Sciatic nerve (tissue), 2 donors: ENCODE measurements at regions not wholly inside any gene's neighbourhood (a gene's known extent, or its start where the extent isn't known, plus 50 kb on each side); places are given as distances from the start of the nearest gene placed in this dataset.

ENCODE experiments used
- ATAC-seq: fragments of 200-7000 bp; cut with Tn5 transposase; one replicate; pipeline ENCODE4 v1.9.1; 2020; ENCODE audit warnings: mild to moderate bottlenecking, moderate library complexity
- DNase-seq: peaks from one replicate; pipeline ENCODE4 v3.0.0-alpha.2; 2020; ENCODE audit warnings: low spot score
- intact Hi-C: fragments of 100-400 bp; cut with DNase I; formaldehyde crosslinking; loops from one replicate; pipeline ENCODE4 v1.14.2; 2022
- donor health status: DM: no; HTN: no; CAD: no.
- donor health status: DM: no; HTN: no; CAD: no.

DNA sequence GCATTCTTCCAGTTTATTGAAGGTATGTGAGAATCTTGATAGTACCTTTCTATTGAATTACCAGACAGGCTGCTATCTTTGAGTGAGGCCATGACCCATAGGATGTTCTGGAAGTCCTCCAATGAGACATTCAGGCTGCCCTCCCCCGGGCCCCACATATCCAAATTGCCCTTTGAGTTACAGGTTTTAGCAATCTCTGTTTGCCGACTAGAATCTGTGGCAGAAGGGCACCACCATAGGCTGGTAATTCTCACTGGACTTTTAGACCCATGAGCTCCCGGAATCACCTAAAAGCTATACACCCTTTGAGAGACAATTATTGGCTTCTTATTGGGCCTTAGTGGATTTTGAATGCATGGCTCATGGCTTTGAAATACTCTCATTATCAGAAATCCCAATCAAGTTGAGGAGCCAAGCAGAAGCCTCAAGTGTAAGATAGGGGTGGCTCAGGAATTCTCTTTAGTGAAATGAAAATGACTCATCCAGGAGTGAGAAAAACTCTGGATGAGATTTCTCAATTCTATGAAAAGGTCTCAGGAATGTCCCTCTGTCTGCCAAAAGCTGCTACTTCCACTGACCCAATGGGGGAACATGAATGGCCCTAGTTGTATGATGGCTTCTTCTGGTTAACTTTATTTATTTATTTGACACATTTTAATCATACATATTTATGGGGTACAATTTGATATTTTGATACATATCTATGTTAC is 172.1 kb upstream of the CSNK1A1L start:
- DNase-seq (no peak), ATAC-seq (no peak)
- intact Hi-C loops: no loop called here

DNA sequence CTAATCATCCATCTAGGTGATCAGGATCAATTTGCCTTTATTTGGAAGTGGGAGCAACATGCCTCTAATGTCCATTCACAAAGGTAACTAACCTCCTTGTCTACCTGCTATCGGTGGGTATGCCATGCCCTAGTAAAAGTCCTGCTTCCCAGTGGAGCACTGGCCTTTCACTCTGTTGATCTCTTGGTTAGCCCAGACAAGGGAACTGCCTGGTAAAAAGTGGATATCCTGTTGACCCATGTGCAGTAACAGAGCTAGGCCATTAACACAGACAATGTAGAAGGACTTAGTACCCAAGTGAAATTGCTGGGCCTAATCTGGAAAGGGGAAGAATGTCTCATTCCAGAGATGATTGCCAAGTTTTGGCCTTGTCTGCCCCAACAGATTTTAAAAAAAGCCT is 171.5 kb upstream of the CSNK1A1L start:
- ATAC-seq: no peak

DNA sequence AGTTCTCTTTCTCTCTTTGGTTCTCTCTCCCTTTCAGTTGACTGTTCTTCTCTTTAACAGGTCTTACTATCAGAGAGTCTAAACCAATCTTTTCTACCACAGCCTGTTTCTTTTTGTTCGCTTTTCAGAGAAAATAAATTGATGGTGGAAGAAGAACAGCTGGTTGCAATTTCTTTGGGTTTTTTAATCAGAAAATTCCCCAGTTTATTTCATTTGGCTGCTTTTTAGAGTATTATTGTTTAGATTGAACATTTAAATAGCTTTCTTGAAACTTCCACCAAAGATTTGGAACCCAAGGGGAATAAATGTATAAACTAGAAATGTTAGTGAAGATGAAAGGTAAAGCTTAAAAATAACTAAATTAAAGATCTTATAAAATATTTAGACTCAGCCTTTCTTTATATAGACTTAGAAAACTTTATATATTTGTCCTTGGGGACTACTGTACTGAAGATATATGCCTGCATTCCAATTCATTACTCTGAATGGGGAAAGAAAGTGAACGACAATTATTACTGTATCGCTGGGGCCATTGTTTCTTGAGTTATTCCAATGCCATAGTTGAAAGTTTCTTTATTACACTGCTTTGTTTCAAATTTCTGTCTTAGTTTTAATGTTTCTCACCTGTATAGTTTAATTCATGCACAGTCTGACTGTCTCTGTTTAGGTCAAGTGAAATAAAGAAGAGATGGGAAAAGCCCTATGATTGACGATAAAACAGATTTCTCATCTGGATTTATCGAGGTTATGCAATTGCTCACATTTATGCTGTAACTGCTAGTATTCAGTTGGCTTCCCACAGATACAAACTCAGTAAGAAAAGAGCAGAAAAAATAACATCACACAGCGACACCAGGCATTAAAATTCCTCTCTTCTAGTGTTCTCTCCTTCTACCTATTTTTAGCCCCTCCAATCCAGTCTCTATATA is 169.4 kb upstream of the CSNK1A1L start:
- DNase-seq (no peak), ATAC-seq (no peak)
- intact Hi-C loops: no loop called here

More for the DNA sequence above, 171.5 kb upstream of the CSNK1A1L start:
- no peak for DNase-seq
- intact Hi-C loops: no loop called here

DNA sequence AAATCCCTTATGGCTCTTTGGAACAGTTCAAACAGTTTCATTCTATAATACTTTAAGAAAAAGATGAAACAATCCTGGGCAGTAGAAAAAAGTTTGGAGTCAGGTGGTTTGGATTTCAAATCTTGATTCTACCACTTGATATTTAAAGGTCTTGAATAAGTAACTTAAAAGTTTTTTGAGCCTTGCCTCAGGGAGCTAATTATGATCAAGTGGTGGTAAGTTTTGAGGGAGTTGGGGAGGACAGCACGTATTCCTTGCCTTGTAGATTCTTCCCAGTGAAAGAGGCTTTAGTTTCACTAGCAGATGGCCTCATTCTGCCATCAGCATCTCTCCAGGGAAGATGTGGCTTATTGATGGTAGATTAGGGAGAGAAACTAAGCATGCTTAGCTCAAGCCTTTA is 168.4 kb upstream of the CSNK1A1L start:
- intact Hi-C loops: no loop called here
- DNase-seq (no peak), ATAC-seq (no peak)

DNA sequence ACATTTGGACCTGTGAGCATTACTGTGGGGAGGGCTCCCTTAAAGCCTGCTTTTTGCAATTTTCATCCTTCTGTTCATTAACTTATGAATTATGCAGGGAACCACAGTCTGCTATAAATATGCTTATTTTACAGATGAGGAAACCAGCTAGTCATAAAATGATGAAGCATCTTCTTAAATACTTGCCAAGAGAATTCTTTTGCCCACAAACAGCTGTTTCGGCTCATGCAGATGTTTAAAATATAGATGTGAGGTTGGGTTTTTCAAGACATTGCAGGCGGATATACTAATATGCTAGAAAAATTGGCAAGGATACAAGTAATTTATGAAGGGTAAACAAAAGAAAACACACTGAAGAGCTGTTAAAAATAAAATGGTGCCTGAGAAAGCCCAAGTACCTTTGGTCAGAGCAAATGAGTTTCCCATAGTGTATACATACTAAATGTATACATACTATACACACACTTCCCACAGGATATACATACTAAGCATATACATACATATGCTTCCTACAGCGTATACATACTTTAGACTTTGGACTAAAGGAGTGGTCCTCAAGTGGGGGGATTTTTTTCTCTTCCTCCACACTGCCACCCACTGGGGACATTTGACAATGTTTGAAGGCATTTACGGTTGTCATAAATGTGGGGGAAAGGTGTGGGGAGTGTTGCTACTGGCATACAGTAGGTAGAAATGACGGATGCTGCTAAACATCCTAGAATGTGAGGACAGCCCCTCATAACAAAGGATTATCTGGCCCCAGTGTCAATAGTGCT is 164.9 kb upstream of the CSNK1A1L start:
- DNase-seq (no peak), ATAC-seq (no peak)
- intact Hi-C loops: no loop called here

DNA sequence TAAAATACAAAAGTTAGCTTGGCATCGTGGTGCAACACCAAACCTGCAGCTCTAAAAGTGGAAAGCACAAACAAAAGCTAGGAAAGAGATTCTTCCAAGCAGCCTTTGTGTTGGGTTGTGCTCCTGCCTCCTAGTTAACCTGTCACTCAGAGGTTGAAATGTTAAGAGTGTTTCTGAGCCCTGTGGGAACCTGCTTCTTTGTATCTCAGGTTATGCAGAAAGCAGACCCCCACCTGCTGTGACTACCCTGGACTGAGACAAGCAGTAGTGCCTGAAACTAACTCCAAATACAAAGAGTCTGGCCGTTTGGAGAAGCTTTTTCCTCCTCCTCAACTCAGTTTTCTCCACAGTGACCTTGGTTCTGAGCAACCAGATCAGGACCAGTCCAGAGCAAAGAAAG is 158.4 kb upstream of the CSNK1A1L start:
- ATAC-seq (no peak), DNase-seq (no peak)
- intact Hi-C loops: no loop called here

DNA sequence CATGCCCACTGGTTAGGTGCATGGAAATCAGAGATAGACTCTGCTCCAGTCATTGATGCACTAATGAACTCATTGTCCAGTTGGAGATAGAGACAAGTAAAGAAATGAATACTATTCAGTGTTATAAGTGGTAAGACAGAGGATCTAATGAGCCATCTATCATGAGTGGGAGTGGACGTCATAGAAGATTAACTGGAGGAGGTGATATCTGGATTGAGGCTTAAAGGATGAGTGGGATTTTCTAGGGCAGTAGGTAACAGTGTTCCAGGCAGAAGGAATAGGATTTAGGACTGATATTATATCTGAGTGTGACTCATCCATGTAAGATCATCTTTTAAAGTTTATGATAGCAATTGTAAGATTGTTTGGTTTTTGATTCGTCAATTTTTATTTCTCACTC is 152.2 kb upstream of the CSNK1A1L start:
- intact Hi-C loops: no loop called here

DNA sequence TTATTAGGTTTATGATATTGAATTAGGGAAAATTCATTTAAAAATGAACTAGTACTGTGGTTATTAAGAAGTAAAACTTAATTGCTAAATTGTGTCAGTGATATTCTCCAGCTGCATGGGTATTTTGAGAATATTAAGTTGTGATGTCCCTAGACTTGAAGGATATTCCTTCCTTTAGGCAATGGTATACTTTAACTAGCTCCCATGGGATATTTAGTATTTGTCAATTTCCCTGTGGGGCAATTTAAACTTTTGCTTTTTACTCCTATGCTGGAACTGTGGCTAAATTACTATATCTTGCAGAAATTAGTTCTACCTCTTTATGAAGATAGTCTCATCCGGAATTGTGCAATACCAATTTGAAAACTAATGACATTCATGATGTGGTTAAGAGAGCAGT is 151.6 kb upstream of the CSNK1A1L start:
- DNase-seq: no peak
- intact Hi-C loops: no loop called here
- no peak for ATAC-seq

More for the DNA sequence above, 152.2 kb upstream of the CSNK1A1L start:
- ATAC-seq (no peak), DNase-seq (no peak)

DNA sequence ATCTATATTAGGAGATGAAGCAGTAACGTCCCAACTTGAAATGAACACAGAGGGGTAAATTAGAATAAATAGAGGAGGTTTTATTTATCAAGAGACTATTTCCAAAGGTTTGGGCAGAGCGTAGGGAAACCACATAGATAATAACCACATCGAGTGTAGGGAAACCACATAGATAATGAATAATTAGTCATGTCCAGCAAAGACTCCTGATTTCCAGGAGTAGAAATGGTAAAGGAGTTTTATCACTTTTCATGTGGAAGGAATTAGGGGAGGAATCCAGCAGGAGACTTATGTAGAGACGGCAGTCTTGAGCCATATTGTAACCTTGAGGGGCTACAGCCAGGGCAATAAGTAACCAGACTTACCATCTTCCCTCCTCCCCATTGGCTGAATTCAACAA is 136.3 kb upstream of the CSNK1A1L start:
- intact Hi-C loops: no loop called here
- DNase-seq (no peak), ATAC-seq (no peak)

DNA sequence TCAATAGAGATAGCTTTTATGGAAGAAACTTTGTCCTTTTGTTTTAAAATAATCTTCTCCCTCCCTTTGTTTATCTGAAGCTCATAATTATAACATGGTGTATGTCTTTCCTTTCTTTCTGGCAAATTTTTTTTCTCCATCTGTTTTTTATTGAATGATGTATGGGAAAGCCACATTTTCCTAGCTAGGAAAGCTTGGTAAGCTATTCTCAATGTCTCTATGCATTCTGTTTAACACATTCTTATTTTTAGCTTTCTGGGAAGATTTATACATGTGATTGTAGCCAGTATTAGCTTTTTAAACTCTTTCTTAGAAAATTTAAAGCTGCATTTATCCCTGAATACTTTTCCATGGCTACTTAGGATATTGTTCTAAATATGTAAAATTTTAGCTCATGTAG is 124.9 kb upstream of the CSNK1A1L start:
- no peak for DNase-seq
- intact Hi-C loops: no loop called here
- no peak for ATAC-seq

DNA sequence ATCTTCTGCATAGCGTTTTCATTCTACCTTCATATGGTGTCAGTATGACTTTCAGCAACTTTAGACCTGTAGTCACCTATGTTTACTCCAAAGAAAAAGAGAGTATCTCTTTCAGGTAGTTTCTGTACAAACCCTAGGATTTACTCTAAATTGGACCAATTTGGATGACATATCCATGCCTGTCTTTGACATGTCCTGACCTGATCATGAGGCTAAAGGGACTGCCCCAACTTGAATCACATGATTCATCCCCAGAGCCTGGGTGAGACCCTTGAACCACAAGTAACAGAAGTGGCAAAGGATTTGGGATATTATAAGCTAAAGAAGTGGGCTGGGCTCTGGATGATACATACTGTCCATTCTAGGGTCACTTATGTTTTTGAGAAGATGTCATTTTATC is 124.5 kb upstream of the CSNK1A1L start:
- DNase-seq (no peak), ATAC-seq (no peak)
- intact Hi-C loops: no loop called here

DNA sequence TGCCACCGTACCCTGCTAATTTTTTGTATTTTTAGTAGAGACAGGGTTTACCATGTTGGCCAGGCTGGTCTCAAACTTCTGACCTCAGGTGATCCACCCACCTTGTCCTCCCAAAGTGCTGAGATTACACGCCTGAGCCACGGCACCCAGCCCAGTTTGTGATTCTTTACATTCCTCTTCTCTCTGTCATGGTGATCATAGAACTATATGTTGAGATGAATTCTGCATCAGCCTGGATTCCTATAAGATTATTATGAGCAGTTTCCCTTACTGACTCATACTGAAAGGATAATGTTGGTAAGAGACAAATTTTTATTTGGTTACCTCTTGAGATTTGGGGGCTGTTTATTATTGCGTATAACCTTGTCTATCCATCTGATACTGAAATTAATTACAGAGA is 121.5 kb upstream of the CSNK1A1L start:
- intact Hi-C loops: no loop called here
- no peak for DNase-seq
- ATAC-seq: no peak

DNA sequence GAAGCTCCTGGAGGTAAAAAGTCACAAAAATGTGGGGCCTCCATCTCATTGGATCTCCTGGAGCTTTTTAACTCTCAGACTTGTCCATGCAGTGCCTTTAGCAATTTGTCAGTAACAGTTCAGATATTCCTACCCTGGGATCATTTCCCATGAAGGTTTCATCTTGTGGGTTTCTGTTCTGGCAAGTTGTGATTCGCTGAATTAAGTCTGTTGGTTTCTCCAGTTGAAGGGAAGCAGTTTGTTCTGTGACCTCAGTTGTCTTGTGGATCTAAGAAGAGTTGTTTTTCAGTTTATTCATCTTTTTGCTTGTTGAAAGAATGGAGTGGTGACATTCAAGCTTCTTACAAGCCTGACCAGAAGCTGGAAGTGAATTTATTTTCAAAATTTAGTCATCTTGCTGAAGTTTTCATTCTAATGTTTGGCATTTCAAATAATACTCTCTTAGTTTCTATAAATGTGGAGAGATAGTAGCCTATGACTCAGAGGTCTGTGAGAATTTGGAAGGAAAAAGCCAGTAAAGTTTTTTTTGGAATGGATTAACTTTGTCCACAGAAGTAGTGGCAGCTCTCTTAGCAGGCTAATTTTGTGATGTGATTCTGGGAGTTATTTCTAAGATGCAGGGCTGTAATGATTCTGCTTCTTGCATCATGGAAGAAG is 120.1 kb upstream of the CSNK1A1L start:
- ATAC-seq: no peak

DNA sequence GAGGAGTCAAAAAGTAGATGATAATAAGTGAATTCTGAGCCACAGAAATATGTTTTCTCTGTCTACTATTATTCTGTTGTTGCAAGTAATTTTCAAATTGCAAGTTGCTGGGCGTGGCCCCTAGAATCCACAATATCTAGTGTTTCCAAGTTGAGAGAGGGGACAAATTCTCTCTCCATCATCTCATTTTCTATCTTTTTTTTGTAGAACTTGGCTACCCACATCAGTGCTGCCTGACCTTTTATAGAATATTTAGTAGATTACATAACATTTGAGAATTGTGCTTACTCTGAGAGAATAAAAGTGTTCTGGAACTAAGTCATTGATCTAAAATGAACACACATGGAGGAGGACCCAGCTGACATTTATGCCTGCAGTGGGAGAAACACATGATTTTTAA is 110.9 kb upstream of the CSNK1A1L start:
- intact Hi-C loops: no loop called here
- no peak for DNase-seq
- no peak for ATAC-seq

More for the DNA sequence above, 120.1 kb upstream of the CSNK1A1L start:
- intact Hi-C loops: no loop called here
- no peak for DNase-seq

DNA sequence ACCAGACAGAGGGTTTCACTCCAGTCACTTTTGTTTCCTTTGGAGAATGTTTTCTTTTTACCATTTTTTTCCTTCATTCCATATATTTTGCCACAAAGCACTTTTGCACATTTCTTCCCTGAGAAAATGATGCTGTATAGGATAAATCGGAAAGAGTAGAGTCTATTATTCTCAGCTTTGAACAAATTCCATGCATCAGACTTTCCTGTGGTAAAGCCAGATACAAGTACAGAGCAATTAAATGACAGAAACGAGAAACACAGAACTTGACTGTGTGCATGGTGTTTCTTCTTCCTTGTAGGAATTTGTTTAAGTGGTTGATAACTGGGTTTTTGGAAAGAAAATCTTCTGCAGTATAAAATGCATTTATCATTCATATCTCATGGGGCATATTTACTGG is 107.4 kb upstream of the CSNK1A1L start:
- DNase-seq: no peak
- no peak for ATAC-seq
- intact Hi-C loops: no loop called here

DNA sequence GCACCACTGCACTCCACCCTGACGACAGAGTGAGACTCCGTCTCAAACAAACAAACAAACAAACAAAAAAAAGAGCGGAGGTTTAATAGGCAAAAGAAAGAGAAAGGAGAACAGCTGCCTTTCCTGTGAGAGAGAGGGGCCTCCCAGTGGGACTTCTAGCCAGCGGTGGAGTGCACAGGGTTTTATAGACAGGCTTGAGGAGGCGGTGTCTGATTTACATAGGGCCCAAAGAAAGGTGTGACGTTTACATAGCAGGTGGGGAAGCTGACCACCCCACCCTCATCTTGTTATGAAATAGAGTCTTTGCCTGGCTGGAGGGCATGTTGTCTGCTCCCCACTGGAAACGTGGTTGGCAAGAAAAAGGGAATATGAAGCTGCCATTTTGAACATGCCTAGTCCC is 106.0 kb upstream of the CSNK1A1L start:
- intact Hi-C loops: no loop called here
- no peak for DNase-seq
- no peak for ATAC-seq

DNA sequence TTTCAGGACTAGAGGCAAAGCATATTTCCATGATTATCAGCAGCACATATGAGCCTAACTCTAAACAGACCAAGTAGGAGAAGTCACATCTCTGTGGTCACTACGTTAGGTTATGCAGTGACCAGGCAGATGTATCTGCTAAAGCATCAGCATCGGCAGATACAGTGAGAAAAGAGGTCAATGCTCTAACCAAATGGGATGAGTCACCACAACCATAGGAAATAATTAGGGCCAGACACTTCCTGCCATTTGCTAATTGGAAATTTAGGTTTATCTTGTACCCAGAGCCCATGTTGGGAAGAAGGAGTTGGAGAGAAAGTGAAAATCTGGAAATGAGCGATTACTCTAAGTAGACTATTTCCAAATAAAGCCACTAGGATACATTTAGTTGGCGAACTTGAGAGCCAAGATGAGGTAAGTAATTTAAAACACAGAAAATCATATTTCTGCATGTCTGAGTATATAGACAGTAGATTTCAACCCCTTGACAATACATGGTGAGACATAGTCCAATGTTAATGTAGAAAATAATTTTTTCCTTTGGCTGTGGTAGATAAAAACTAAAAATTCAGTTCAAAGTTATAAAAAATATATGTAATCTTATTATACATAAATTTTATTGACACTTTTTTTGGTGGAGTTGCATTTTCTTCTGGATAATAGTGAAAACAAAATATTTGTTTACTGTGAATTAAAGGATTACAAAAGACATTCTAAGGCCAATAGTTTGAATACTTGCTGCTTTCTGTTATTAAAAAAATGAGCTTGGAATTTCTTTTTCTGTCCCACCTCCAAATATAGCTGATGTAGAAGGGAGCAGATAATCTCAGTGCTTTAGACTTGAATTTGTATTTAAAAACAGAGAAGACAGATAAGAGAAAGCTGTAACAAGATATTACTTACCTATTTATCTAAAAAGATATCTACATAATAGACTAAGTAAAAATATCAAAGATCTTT is 104.4 kb upstream of the CSNK1A1L start:
- intact Hi-C loops: no loop called here
- ATAC-seq (no peak), DNase-seq (no peak)
